Coronary artery (tissue), 2 donors: ENCODE measurements at regions not wholly inside any gene's neighbourhood (a gene's known extent, or its start where the extent isn't known, plus 50 kb on each side); places are given as distances from the start of the nearest gene placed in this dataset.

Experiments used
- DNase-seq: peaks from one replicate; pipeline ENCODE4 v3.0.0-alpha.2; 2017; ENCODE audit warnings: low spot score
- H3K27ac ChIP-seq, 2 donors: fragments of 200-600 bp; sonication (generic); one replicate each; pipeline ENCODE4 v1.5.1; 2016 to 2019
- H3K4me3 ChIP-seq: fragments of 200-600 bp; sonication (generic); 2 replicates; pipeline ENCODE4 v1.5.1; 2016; ENCODE audit warnings: mild to moderate bottlenecking, moderate library complexity
- CTCF ChIP-seq: fragments of 200-600 bp; sonication (generic); IDR thresholded peaks from one replicate; pipeline ENCODE4 v1.5.1; 2019; ENCODE audit warnings: antibody characterized with exemption

DNA sequence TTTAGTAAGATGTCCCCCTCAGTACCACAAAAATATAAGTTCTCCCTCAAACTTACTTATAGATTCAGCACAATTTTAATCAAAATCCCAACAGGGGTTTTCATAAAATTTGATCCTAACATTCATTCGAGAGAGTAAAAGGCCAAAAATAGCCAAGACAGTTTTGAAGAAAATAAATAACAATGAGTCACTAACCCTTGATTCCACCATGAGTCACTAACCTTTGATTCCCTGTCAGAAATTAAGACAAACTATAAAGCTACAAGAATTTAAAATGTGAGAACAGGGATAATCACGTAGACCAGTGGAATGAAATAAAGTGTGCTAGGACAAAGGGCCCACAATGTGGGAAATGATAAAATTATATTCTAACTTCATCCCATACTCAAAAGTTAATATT is 320.3 kb downstream of the SUCLA2 start:
- H3K4me3 ChIP-seq, result no peak overlapping the region
- no peak overlapping the region for H3K27ac ChIP-seq
- no peak for DNase-seq
- TF ChIP-seq CTCF, result no peak

DNA sequence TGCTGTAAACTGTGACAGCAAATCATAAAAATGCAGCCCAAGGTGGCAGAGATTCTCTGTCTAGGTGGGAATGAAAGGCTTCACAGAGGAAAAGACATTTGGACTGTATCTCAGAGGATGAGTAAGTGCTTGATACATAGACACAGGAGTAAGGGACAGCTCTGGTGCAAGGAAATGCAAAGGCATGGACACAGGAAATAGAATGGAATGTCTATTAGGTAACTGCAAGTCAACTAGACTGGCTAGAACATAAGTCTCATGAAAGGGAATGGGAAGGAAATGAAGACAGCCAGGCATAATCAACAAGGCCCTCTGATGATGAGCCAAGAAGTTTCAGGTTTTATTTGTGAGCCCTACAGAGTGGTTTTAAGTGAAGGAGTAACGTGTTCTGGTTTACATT is 321.7 kb downstream of the SUCLA2 start:
- no peak for TF ChIP-seq CTCF
- H3K4me3 ChIP-seq, result no peak overlapping the region
- DNase-seq, result no peak
- no peak overlapping the region for H3K27ac ChIP-seq

DNA sequence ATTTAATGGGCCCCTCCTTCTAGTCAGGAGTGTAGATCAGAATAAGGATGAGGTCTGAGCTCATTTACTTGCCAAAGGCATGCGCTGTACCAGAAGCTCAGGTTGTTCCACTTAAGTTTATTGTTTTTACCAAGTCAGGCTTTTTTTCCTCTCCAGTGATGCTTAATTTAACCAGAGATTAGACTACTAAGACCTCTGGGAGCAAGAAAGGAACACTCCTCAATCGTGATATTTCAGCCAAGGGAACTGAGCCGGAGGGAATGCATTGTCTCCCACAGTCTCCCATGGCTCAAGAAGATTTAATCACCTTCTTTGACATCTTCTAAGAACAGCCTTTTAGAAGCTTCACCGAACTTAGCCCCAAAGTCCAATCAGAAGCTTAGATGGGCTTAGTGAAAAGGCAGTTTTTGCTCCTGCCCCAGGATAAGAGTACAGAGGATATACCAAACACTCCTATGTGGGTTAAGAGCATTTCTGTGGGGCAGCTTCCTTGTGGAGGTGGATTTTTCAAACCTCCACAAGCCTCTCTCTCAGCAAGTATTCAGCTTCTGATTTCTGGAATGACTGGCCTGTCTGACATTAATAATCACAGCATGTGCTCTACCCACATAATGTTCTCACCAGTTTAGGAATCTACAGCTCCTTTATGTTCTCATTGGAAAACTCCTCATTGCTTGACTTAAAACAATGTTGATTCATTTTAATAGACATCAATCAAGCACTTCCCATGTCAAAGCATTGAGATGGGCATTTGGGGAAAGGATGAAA is 322.7 kb downstream of the SUCLA2 start:
- Histone ChIP-seq H3K4me3 (no peak overlapping the region), H3K27ac (no peak overlapping the region)
- DNase-seq, result no peak
- no peak for TF ChIP-seq CTCF

- TF ChIP-seq CTCF, result no peak
- H3K27ac ChIP-seq, result no peak overlapping the region
- no peak overlapping the region for H3K4me3 ChIP-seq
- no peak for DNase-seq
These were observed 325.2 kb downstream of the SUCLA2 start for GRCh38 chr13:47675871-47676270.

DNA sequence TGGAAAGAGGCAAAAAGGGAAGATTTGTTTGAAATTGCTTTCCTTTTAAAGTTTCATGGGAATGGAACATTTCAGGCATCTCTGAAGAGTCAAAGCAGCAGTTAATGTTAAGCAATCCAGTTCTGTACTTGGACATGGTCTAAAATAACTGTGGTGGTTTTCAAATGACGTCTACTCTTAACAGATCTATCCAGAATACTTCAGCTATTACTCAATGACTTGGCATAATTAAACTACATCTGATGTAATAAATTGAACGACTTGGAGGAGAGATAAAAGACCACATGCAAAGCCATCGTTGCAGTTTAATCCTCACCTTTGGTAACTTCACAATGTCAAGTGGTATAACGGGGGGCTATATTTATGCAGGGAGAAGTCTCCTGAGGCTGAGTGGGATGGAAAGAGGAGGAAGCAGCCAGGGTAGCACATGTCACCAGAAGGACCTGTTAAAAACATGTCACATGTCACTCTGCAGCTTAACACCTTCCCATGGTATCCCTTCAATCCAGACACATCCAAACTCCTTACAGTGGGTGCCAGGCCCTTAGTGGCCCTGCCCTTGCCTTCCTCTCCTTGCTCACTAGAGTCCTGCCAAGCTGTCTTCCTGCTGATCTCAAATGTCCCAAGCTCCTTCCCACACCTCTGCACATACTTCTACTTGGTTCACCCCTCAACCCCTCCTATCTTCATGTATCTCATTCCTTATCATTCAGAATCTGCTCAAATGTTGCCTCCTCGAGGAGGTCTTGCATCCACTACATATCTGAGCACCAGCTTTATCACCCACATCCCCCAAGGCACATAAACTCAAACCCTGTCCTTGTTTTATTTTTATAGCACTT is 327.8 kb downstream of the SUCLA2 start:
- no peak overlapping the region for H3K4me3 ChIP-seq
- no peak for TF ChIP-seq CTCF
- DNase-seq, result no peak
- H3K27ac ChIP-seq, result peak overlapping the region; percentile 46 to 68

GRCh38 chr13:47672245-47673008 is 328.6 kb downstream of the SUCLA2 start:
- H3K27ac ChIP-seq, result peak overlapping the region; percentile 46 to 68
- no peak for DNase-seq
- TF ChIP-seq CTCF, result no peak
- peak overlapping the region; percentile 16 for H3K4me3 ChIP-seq
